ENCODE measurements at regions not wholly inside any gene's neighbourhood (a gene's known extent, or its start where the extent isn't known, plus 50 kb on each side); places are given as distances from the start of the nearest gene placed in this dataset.

DNA sequence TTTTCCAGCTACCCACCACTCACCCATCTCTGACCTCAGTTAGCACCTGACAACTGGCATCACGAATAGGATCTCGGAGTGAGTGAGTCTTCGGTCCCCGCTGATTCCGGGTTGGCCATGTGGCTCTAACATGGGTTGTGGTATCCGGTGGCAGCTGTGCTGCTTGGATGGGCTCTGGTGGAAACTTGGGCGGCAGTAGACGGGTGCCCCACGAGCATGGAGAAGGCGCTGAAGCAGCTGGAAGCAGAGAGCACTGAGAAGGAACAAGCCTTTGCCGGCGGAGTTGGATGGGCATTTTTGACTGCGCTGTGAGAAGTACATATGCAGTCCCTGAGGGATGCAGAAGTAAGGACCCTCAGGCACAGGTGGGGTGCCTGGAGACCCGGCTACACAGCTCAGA, 1044.0 kb upstream of the ADGRL4 start:
- no peak for TF ChIP-seq EZH2phosphoT487 (IDR thresholded peaks at IDR 0.05; ENCODE audit: insufficient read depth, low read depth)
- no peak for TF ChIP-seq EZH2 (IDR thresholded peaks at IDR 0.05; ENCODE audit: insufficient read depth, poor library complexity, severe bottlenecking)
- in situ Hi-C loops (cut with MboI), result no loop called here

DNA sequence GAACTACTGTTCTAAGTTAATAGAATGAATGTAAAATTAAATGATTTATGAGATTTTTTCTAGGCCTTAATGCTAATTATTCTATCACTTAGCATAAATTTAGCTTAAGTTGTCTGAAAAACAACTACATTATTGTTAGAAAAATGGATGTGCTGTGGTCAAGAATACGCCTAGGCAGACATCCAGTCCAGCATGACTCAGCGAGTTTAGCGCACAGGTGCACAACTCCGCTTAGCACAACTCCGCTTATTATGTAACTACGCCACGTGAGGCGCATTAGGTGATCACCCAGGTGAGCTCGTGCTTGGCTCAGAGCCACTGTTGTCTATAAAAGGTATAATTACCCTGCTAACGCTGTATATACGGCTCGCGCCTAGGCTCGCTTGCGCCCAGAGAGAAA, 1043.6 kb upstream of the ADGRL4 start:
- in situ Hi-C loops (cut with MboI), result no loop called here
- Histone ChIP-seq H4K20me1 (ENCODE audit: insufficient read depth) (no peaks in the 10 kb centered on the region), H3K9me2 (ENCODE audit: insufficient read depth) (no peaks in the 10 kb centered on the region), H3K27me3 (replicated peaks; ENCODE audit: insufficient read depth) (peaks cover 10% of the 10 kb centered on the region), H3K27ac (no peak overlapping the region), H3K36me3 (ENCODE audit: low read depth) (no peaks in the 10 kb centered on the region), H3K4me2 (ENCODE audit: unreplicated experiment) (no peak overlapping the region), H3K9me3 (ENCODE audit: low read depth) (no peaks in the 10 kb centered on the region), H3K4me1 (ENCODE audit: insufficient read depth) (no peaks in the 10 kb centered on the region), H3K4me3 (no peak overlapping the region), H3K9ac (no peak overlapping the region), H3F3A (ENCODE audit: insufficient read depth) (no peaks in the 10 kb centered on the region), H2AFZ (no peak overlapping the region), H3K79me2 (ENCODE audit: insufficient read depth) (no peaks in the 10 kb centered on the region)
- no peak for TF ChIP-seq EZH2phosphoT487 (IDR thresholded peaks at IDR 0.05; ENCODE audit: insufficient read depth, low read depth)
- no peak for TF ChIP-seq EZH2 (IDR thresholded peaks at IDR 0.05; ENCODE audit: insufficient read depth, poor library complexity, severe bottlenecking)
- DNase-seq, result no peak
- 91 to 93% methylated on average over 15 of the region's 15 CpGs for WGBS, 2 experiments (ENCODE audit: low coverage in 1 of 2, low lambda C conversion rate in 2 of 2, missing lambda C conversion rate in 2 of 2)

More for the DNA sequence above, 1044.0 kb upstream of the ADGRL4 start:
- Histone ChIP-seq H3K4me1 (ENCODE audit: insufficient read depth) (no peaks in the 10 kb centered on the region), H3K27ac (no peak overlapping the region), H3K27me3 (replicated peaks; ENCODE audit: insufficient read depth) (peaks cover 5% of the 10 kb centered on the region; the same call in 1 of the 2 replicates), H3K79me2 (ENCODE audit: insufficient read depth) (no peaks in the 10 kb centered on the region), H3K9me2 (ENCODE audit: insufficient read depth) (no peaks in the 10 kb centered on the region), H2AFZ (no peak overlapping the region), H3K9me3 (ENCODE audit: low read depth) (no peaks in the 10 kb centered on the region), H3K4me2 (ENCODE audit: unreplicated experiment) (no peak overlapping the region), H3K36me3 (ENCODE audit: low read depth) (no peaks in the 10 kb centered on the region), H4K20me1 (ENCODE audit: insufficient read depth) (no peaks in the 10 kb centered on the region), H3F3A (ENCODE audit: insufficient read depth) (no peaks in the 10 kb centered on the region), H3K4me3 (no peak overlapping the region), H3K9ac (no peak overlapping the region)
- no peak for DNase-seq
- 76 to 83% methylated on average over 13 to 14 of the region's 14 CpGs for WGBS, 2 experiments (ENCODE audit: low coverage in 1 of 2, low lambda C conversion rate in 2 of 2, missing lambda C conversion rate in 2 of 2)

DNA sequence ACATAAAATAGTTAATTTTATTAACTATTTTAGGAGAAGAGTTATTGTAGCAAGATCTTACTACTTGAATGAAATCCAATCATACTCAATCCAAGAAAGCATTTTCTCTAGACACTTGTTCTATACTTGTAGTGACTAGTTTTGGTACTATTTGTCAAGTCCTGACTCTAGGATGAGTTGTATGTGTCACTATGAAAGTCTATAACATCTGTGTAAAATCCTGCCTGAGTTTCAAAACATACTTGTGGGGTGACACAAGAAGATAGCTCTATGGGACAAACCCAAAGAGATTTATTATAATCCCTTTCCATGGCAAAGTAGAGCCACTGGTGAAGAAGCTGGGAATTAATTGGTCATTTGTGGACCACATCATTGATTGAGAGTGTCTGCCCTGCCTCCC, 1042.2 kb upstream of the ADGRL4 start:
- H3K9me3 ChIP-seq (ENCODE audit: low read depth), result no peaks in the 10 kb centered on the region
- peaks cover 19% of the 10 kb centered on the region for H3K27me3 ChIP-seq (replicated peaks; ENCODE audit: insufficient read depth)
- no peak overlapping the region for H3K4me2 ChIP-seq (ENCODE audit: unreplicated experiment)
- no peak overlapping the region for H2AFZ ChIP-seq
- no peaks in the 10 kb centered on the region for H3F3A ChIP-seq (ENCODE audit: insufficient read depth)
- TF ChIP-seq EZH2phosphoT487 (IDR thresholded peaks at IDR 0.05; ENCODE audit: insufficient read depth, low read depth) (no peak), EZH2 (IDR thresholded peaks at IDR 0.05; ENCODE audit: insufficient read depth, poor library complexity, severe bottlenecking) (no peak)
- H3K9me2 ChIP-seq (ENCODE audit: insufficient read depth), result no peaks in the 10 kb centered on the region
- in situ Hi-C loops (cut with MboI), result no loop called here
- H3K4me1 ChIP-seq (ENCODE audit: insufficient read depth), result no peaks in the 10 kb centered on the region
- no peak overlapping the region for H3K4me3 ChIP-seq
- no peaks in the 10 kb centered on the region for H3K36me3 ChIP-seq (ENCODE audit: low read depth)
- H3K79me2 ChIP-seq (ENCODE audit: insufficient read depth), result no peaks in the 10 kb centered on the region
- H3K27ac ChIP-seq, result no peak overlapping the region
- DNase-seq, result no peak
- no peak overlapping the region for H3K9ac ChIP-seq
- no peaks in the 10 kb centered on the region for H4K20me1 ChIP-seq (ENCODE audit: insufficient read depth)

- in situ Hi-C loops (cut with MboI), result no loop called here
- H3K4me2 ChIP-seq (ENCODE audit: unreplicated experiment), result no peak overlapping the region
- H3K79me2 ChIP-seq (ENCODE audit: insufficient read depth), result no peaks in the 10 kb centered on the region
- TF ChIP-seq EZH2 (IDR thresholded peaks at IDR 0.05; ENCODE audit: insufficient read depth, poor library complexity, severe bottlenecking), result no peak
- TF ChIP-seq EZH2phosphoT487 (IDR thresholded peaks at IDR 0.05; ENCODE audit: insufficient read depth, low read depth), result no peak
- H2AFZ ChIP-seq, result no peak overlapping the region
- WGBS, 2 experiments (ENCODE audit: low coverage in 1 of 2, low lambda C conversion rate in 2 of 2, missing lambda C conversion rate in 2 of 2), result 20 to 34% methylated on average over 2 of the region's 2 CpGs
- no peaks in the 10 kb centered on the region for H3K9me2 ChIP-seq (ENCODE audit: insufficient read depth)
- H3K27ac ChIP-seq, result no peak overlapping the region
- DNase-seq, result peak; percentile 52
- H3K9ac ChIP-seq, result no peak overlapping the region
- H3K27me3 ChIP-seq (replicated peaks; ENCODE audit: insufficient read depth), result peaks cover 24% of the 10 kb centered on the region
- H3K36me3 ChIP-seq (ENCODE audit: low read depth), result no peaks in the 10 kb centered on the region
- H3K4me3 ChIP-seq, result no peak overlapping the region
- no peaks in the 10 kb centered on the region for H4K20me1 ChIP-seq (ENCODE audit: insufficient read depth)
- H3K4me1 ChIP-seq (ENCODE audit: insufficient read depth), result no peaks in the 10 kb centered on the region
- H3F3A ChIP-seq (ENCODE audit: insufficient read depth), result no peaks in the 10 kb centered on the region
- no peaks in the 10 kb centered on the region for H3K9me3 ChIP-seq (ENCODE audit: low read depth)
These were observed 1041.3 kb upstream of the ADGRL4 start for GRCh38 chr1:80047791-80048190.

GRCh38 chr1:80044662-80045061, 1038.1 kb upstream of the ADGRL4 start:
- no peak overlapping the region for H3K4me2 ChIP-seq (ENCODE audit: unreplicated experiment)
- no peaks in the 10 kb centered on the region for H3F3A ChIP-seq (ENCODE audit: insufficient read depth)
- H3K27ac ChIP-seq, result no peak overlapping the region
- no peak overlapping the region for H3K9ac ChIP-seq
- TF ChIP-seq EZH2 (IDR thresholded peaks at IDR 0.05; ENCODE audit: insufficient read depth, poor library complexity, severe bottlenecking) (no peak), EZH2phosphoT487 (IDR thresholded peaks at IDR 0.05; ENCODE audit: insufficient read depth, low read depth) (no peak)
- no peaks in the 10 kb centered on the region for H3K4me1 ChIP-seq (ENCODE audit: insufficient read depth)
- no peaks in the 10 kb centered on the region for H3K9me3 ChIP-seq (ENCODE audit: low read depth)
- in situ Hi-C loops (cut with MboI), result no loop called here
- no peak overlapping the region for H3K4me3 ChIP-seq
- H3K9me2 ChIP-seq (ENCODE audit: insufficient read depth), result no peaks in the 10 kb centered on the region
- no peak overlapping the region for H2AFZ ChIP-seq
- no peak for DNase-seq
- no peaks in the 10 kb centered on the region for H4K20me1 ChIP-seq (ENCODE audit: insufficient read depth)
- no peaks in the 10 kb centered on the region for H3K36me3 ChIP-seq (ENCODE audit: low read depth)
- peaks cover 24% of the 10 kb centered on the region for H3K27me3 ChIP-seq (replicated peaks; ENCODE audit: insufficient read depth)
- H3K79me2 ChIP-seq (ENCODE audit: insufficient read depth), result no peaks in the 10 kb centered on the region

Measured in GM23248 (cell line).